Dedifferentiated amniotic fluid mesenchymal stem cell (primary cell): ENCODE measurements at regions not wholly inside any gene's neighbourhood (a gene's known extent, or its start where the extent isn't known, plus 50 kb on each side); places are given as distances from the start of the nearest gene placed in this dataset.
"Not testable (repeated sequence)": the region's sequence is repeated elsewhere in the genome, so short reads cannot be mapped to it uniquely, and the experiment has no call there.

Experiments
- DNase-seq: peaks from one replicate; pipeline ENCODE4 v3.0.0-alpha.2; 2016; ENCODE audit errors: extremely low spot score

- DNase-seq = no peak
These were observed 174.8 kb downstream of the LACC1 start for GRCh38 chr13:44054525-44054924.

GRCh38 chr13:44055681-44056080 is 176.0 kb downstream of the LACC1 start:
- not testable (repeated sequence) for DNase-seq

DNA sequence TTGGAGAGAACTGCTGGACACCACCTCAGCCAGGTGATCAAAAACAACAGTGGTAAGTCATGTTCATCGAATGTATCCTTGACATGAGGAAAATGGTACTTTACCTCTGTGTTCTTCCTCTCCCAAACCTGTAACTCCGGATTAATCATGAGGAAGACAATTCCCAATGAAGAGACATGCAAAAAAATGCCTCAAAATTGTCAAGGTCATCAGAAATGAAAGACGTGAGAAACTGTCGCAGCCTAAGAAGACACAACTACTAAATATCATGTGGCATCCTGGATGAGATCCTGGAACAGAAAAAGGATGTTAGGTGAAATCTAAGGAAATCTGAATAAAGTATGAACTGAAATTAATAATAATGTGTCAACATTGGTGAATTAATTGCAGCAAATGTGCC is 178.4 kb downstream of the LACC1 start:
- DNase-seq = no peak

DNA sequence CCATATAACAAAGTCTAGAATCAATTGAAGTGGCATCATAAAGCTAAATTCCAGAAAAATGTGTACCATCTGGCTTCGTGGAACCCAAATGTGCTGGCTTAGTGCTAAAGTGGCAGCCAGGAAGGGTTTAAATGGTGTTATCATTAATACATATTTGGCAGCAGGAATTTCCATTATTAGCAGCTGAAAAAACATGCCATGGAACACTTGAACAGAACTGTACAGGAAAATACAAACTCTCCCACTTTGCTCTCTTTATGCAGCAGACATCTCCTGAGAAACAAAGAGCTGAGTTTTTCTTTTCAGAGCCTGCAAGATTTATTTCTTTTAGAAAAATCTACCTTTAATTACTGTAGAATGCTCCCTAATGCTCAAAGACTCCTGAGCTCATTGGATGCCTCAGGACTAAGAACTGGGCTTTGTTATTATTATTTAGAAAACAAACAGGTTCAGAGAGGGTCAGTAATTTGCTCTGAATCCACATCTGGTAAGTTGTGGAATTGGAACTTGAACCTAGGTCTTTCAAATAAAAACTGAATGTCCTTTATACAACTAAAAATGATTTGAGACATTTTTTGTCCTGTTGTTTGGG is 179.0 kb downstream of the LACC1 start:
- DNase-seq = no peak

- DNase-seq = no peak
These were observed 182.2 kb downstream of the LACC1 start for GRCh38 chr13:44061876-44062275.

DNA sequence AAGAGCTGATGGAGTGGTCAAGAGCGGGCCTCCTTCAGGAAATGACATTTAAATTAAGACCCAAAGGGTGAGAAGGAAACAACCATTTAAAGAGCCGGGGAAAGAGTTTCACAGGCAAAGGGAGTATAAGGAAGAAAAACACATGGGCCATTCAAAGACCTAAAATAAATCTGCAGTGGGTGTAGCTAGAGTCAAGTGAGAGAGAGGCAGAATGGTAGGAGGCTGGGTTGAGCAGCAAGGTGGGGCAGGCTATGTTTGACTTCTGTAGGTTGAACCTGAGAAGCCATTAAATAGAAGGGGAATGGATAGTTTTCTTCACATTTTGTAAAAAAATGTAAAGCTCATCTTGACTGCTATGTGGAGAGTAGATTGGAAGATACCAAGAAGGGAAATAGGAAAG is 183.8 kb downstream of the LACC1 start:
- no peak for DNase-seq

DNA sequence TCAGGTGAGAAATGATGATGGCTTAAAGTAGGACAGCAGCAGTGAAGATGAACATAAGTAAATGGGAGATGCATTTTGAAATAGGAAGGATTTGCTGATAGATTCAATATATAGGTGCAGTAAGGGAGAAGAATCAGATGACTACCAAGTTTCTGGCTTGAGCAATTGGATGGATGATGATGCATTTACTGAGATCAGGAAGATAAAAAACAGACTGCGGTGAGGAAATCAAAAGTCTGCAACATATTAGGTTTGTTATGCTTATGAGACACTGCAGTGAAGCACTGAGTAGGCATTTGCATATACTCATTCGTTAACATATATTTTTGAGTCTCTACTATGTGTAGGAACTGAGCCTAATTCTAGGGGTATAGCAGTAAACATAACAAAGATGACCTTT is 184.2 kb downstream of the LACC1 start:
- DNase-seq = no peak

- no peak for DNase-seq
These were observed 184.7 kb downstream of the LACC1 start for GRCh38 chr13:44064357-44064756.

DNA sequence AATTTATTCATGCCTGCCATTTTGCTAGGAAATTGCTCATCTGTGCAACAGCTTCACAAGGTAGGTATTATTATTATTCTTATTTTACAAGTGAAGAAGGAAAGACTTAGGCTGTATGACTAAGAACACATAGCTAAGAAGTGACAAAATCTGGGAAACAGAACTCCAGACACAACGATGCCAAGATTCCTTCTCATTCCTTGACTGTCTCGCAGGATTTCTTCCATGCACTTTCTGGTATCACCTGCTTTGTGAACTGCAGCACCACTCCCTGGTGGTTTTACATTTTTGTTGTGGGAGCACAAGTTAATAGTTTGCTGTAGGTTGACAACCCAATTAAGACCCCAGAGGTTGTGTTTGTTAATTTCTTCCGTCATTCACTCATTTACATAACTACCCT is 188.5 kb downstream of the LACC1 start:
- peak; percentile 54 for DNase-seq

DNA sequence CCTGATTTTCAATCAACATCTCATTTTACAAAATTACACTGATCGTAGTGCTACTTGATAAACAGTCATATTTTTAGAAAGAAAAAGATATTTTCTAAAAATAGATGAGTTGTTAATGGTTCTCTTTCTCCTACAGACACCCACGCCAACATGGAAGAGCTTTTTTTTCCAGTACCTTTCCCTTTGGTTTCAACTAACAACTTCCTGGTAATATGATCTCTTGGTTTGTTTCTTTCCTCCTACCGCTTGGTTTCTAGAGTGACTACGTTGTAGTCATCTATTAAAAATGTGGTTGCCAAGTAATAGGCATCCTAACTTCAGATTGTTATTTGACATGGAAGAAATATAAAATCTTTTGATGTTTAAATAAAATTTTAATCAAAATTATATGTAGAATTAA is 189.0 kb downstream of the LACC1 start:
- DNase-seq = peak; percentile 62

DNA sequence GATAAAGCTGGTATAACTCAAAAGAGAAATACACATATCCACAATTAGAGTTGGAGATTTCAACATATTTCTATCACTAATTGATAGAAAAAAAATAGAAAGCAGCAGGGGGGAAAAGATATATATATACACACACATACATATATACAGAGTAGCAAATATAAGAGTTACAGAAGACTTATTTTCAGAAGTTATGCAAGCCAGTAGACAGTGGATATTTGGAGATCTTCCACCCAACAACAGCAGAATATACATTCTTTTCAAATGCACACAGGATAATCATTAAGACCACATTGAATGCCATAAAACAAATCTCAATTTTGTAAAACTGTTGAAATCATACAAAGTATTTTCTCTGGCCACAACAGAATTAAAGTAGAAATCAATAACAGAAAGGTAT is 192.8 kb downstream of the LACC1 start:
- no peak for DNase-seq

DNA sequence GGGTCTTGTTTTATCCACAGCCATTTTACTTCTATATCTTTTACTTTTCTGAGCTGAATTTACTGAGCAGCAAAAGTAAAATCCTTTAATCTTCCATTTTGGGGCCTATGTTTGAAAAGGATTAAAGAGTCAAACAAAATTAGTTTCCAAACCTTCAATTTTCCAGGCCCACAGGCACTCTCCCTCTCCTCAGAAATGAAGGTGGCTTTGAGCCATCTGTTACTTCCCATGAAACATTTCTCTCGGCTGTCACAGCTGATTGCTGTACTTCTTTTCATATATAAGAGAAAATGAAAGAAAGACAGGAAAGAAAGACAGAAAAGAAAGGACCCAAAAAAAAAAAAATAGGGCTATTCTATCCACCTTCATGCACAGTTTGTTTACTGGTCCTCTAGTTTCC is 194.9 kb downstream of the LACC1 start:
- DNase-seq = no peak

DNA sequence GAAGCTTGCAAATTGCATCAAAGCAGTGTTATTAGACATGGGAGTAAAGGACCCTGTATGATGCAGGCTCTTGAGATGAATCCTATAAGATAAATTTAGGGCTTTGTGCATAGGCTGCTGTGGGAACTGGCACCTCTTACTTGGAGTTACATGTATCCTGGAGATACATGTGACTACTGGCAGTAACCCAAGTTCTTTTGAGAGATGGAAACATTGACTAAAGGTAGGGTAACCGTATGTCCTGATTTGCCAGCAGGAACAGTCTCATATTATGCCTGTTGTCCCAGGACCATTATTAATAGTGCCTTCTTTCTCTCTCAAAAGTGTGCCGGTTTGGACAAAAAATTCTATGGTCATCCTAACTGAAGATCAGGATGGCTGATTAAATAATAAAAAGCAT is 195.4 kb downstream of the LACC1 start:
- DNase-seq = no peak

- DNase-seq = no peak
These were observed 199.2 kb downstream of the LACC1 start for GRCh38 chr13:44078806-44079376.

- no peak for DNase-seq
These were observed 199.9 kb downstream of the LACC1 start for GRCh38 chr13:44079413-44080205.

DNA sequence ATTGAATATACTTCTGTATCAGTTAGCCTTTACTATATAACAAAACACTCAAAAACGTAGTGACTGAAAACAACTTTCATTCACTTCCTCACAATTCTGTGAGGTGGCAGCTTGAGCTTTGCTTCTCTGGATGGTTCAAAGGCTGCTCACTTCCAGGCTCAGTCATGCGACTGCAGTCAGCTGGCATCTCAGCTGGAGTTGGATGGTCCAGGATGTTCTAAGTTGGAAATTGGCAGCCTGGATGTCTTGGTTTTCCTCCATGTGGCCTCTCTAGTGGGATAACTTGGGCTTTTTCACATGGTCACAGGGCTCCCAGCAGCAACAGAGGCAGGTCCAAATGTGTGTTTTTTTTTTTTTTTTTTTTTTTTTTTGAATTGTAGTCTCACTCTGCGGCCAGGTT is 204.4 kb downstream of the LACC1 start:
- no peak for DNase-seq

GRCh38 chr13:44086389-44086788 is 206.7 kb downstream of the LACC1 start:
- no peak for DNase-seq

DNA sequence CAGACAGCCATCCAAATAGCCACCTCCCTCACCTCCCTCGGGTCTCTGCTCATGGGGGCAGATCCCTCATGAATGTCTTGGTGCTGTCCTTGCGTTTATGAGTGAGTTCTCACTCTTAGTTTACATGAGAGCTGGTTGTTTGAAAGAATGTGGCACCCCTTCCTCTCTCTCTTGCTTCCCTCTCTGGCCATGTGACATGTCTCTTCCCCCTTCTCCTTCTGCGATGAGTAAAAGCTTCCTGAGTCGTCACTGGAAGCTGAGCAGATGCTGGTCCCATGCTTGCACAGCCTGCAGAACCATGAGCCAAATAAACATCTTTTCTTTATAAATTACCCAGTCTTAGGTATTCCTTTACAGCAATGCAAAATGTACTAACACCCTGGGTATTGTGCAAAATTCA is 208.7 kb downstream of the LACC1 start:
- DNase-seq = no peak

- no peak for DNase-seq
These were observed 209.3 kb downstream of the LACC1 start for GRCh38 chr13:44088991-44089413.

DNA sequence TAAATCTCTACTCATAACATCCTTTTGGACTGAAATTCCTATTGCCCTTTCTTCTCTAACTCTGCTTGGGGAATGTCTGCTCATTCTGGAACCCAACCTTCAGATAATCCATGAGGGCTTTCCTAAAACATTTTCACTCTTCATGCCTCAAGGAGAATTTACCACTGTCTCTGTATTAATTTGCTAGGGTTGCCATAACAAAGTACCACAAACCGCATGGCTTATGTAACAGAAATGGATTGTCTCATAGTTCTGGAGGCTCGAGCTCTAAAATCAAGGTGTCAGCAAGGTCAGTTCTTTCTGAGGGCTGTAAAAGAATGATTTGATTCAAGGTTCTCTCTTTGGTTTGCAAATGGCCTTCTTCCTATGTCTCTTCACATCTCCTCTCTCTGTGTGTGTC is 209.7 kb downstream of the LACC1 start:
- DNase-seq = no peak

DNA sequence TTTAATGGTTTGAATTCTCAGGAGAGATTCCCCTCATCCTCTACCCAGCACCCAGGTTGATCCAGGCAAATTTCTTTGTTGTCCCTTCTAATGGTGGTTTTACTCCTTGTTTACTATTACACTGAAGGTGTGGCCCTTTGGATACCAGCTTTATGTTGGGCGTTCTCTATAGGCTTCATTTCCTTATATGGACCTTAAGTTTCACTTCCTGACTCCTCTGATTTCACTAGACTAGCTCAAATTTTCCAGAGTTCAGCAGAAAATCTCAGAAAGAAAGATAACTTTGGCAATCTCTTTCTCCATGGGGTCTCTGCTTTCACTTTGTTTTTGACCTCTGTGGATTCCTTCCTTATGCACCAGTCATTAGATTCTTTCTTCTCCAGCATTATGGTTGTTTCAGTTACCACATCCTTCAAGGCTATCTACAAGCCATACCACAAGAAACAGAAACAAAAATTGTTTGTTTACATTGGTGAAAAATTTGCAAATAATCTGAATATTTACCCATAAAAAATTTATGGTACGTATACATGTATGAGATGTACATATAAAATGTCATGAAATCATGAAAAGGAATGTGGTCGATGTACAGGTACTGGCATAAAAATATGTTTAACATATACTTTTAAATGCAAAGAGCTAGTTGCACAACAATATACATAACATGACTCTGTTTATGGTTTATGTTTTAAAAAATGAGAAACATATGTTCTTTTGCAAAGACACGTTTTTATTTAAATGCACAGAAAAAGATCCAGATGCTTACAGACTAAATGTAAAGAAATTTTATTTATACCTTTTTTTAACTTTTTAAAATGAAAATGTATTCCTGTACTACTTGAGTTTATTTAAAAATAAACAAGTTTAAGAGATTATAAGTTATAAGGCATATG is 212.6 kb downstream of the LACC1 start:
- DNase-seq = no peak
